Tibial artery (tissue), 4 donors: ENCODE measurements at regions not wholly inside any gene's neighbourhood (a gene's known extent, or its start where the extent isn't known, plus 50 kb on each side); places are given as distances from the start of the nearest gene placed in this dataset.

Experiments
- DNase-seq, 2 donors: peaks; one replicate each; pipeline ENCODE4 v3.0.0-alpha.2; 2019
- H3K27ac ChIP-seq, 2 donors: fragments of 200-600 bp; sonication (generic) in 1 of 2; 1 replicate in 1 of 2; 2 replicates in 1 of 2; pipeline ENCODE4 v1.5.1; 2018 to 2019; ENCODE audit warnings: mild to moderate bottlenecking in 1 of 2
- H3K27me3 ChIP-seq, 2 donors: fragments of 200-600 bp; sonication (generic) in 1 of 2; one replicate each; pipeline versions ENCODE4 v1.5.1 to v1.6.0; 2016 to 2019
- H3K36me3 ChIP-seq, 3 donors: fragments of 200-600 bp; sonication (generic) in 2 of 3; one replicate each; pipeline ENCODE4 v1.5.1; 2016 to 2019; ENCODE audit warnings: mild to moderate bottlenecking in 2 of 3
- H3K4me1 ChIP-seq, 4 donors: fragments of 200-600 bp; sonication (generic) in 2 of 4; 1 replicate in 3 of 4; 2 replicates in 1 of 4; pipeline ENCODE4 v1.5.1; 2016 to 2019
- H3K4me3 ChIP-seq, 2 donors: fragments of 200-600 bp; sonication (generic) in 1 of 2; 1 replicate in 1 of 2; 2 replicates in 1 of 2; pipeline ENCODE4 v1.5.1; 2018 to 2019; ENCODE audit warnings: mild to moderate bottlenecking in 2 of 2
- H3K9me3 ChIP-seq, 3 donors: fragments of 200-600 bp; sonication (generic) in 1 of 3; one replicate each; pipeline ENCODE4 v1.5.1; 2016 to 2019
- intact Hi-C: fragments of 100-400 bp; cut with DNase I; formaldehyde crosslinking; loops from one replicate; pipeline ENCODE4 v1.15.0; 2023; ENCODE audit warnings: low total_unique reads
- TF ChIP-seq, protein P1 (sequence below), 2 experiments: fragments of 200-600 bp in 1 of 2; fragments of 450-650 bp in 1 of 2; IDR thresholded peaks; one replicate each; pipeline ENCODE4 v1.5.1; 2017 to 2019; ENCODE audit warnings: antibody characterized with exemption in 2 of 2, mild to moderate bottlenecking in 1 of 2, moderate library complexity in 1 of 2

DNA sequence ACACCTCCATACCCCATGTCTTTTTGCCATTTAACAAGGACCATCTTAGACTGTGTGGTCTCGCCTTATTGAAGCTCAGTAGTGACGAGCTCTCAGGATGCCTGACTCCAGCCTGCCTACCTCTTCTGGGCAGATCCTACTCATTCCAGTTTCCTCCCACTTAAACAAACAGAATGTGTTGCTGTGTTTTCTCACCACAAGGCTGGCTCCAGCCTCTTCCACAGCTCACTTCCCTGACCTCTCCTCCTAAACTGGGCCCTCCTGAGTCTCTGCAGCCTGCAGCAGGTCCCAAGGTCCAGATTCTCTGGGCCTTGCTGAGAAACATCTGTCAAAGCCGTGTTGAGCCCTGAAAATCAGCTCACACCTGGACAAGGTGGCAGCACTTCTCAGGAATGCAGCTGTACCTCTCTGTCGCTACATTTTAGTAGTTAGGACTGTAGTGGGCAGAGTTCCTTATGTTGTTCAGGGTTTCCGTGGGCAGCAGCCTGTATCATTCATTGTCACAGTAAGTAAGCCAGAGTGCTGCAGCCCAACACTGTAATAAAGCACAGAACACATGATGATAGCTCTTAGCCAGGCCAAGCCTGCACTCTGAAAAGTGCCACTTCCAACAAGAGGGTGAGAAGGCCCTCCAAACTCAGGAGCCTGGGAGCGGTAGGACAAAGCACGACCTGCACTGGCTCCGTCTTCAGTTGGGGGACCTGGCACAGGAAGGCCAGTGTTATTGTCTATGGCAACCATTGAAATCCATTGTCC, 68.5 kb downstream of the NKX2-1 start:
- H3K27ac ChIP-seq: no peak overlapping the region

DNA sequence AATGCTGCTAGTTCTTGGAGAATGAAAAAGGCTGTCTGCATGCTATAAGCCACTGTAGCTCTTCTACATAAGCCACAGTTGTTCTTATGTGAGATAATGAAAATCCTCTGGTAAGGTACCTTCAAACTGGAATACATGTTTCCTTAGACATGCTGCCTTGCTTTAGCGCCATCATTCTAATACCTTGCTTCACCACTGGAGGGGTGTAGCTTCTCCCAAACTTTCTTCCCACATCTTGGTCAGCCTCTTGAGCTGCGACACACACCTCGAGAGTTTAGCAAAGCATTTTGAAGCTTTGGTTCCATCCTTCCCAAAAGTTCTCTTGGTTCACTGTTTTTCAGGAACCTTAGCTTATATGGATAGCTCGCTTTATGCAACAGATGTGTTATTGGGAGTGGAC, 69.5 kb downstream of the NKX2-1 start:
- Histone ChIP-seq H3K27ac (no peak overlapping the region), H3K27me3 (no peaks in the 10 kb centered on the region), H3K36me3 (no peaks in the 10 kb centered on the region), H3K4me1 (no peaks in the 10 kb centered on the region), H3K4me3 (no peak overlapping the region), H3K9me3 (no peaks in the 10 kb centered on the region)
- DNase-seq: no peak
- TF ChIP-seq, protein P1, sequence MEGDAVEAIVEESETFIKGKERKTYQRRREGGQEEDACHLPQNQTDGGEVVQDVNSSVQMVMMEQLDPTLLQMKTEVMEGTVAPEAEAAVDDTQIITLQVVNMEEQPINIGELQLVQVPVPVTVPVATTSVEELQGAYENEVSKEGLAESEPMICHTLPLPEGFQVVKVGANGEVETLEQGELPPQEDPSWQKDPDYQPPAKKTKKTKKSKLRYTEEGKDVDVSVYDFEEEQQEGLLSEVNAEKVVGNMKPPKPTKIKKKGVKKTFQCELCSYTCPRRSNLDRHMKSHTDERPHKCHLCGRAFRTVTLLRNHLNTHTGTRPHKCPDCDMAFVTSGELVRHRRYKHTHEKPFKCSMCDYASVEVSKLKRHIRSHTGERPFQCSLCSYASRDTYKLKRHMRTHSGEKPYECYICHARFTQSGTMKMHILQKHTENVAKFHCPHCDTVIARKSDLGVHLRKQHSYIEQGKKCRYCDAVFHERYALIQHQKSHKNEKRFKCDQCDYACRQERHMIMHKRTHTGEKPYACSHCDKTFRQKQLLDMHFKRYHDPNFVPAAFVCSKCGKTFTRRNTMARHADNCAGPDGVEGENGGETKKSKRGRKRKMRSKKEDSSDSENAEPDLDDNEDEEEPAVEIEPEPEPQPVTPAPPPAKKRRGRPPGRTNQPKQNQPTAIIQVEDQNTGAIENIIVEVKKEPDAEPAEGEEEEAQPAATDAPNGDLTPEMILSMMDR (IDR thresholded peaks at IDR 0.05): no peak
- intact Hi-C loops: no loop called here

More for the DNA sequence above, 68.5 kb downstream of the NKX2-1 start:
- TF ChIP-seq, protein P1 (IDR thresholded peaks at IDR 0.05): no peak
- no peaks in the 10 kb centered on the region for H3K4me1 ChIP-seq
- DNase-seq: no peak
- no peaks in the 10 kb centered on the region for H3K9me3 ChIP-seq
- H3K36me3 ChIP-seq: no peaks in the 10 kb centered on the region
- no peaks in the 10 kb centered on the region for H3K27me3 ChIP-seq
- no peak overlapping the region for H3K4me3 ChIP-seq
- intact Hi-C loops: no loop called here

DNA sequence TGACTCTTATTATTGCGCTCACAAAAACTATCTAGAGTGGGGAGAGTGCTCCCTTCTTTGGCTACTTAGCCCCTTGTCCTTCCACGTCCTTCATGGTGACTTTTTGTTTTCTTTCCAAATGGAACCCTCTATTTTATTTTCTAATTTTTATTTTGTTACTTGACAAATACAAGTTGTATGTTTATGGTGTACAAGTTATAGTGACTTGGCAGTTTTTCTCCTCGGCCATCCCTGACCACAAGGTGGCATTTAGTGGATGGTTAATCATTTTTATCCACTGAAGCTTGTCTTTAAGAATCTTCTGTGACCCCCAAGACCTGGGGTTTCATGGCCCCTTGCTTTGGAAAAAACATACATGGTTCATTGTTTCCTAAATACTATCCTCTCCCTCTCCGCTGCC, 70.1 kb downstream of the NKX2-1 start:
- intact Hi-C loops: no loop called here
- Histone ChIP-seq H3K36me3 (no peaks in the 10 kb centered on the region), H3K4me3 (no peak overlapping the region), H3K27me3 (no peaks in the 10 kb centered on the region), H3K4me1 (no peaks in the 10 kb centered on the region), H3K27ac (no peak overlapping the region), H3K9me3 (no peaks in the 10 kb centered on the region)
- DNase-seq: no peak
- TF ChIP-seq, protein P1 (IDR thresholded peaks at IDR 0.05): no peak

DNA sequence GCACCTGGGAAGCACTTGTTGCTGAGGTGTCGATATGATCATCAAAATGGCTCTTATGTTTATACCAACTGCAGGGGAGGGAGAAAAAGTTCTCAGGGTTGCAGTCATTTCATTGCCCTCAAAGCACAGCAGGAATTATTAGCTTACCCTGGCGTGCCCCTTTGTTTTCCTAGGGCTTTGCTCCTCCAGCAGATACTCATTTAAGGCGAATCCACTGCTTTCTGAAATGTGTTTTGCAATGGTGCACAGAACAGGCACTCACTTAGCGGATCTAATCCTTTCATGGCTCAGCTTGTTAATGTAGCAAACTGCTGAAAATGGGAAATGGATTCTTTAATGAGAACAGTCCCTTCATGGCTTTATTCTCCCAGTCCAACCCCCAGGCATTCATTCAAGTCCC, 76.7 kb downstream of the NKX2-1 start:
- Histone ChIP-seq H3K36me3 (no peaks in the 10 kb centered on the region), H3K4me3 (no peak overlapping the region), H3K4me1 (no peaks in the 10 kb centered on the region), H3K9me3 (no peaks in the 10 kb centered on the region), H3K27ac (no peak overlapping the region), H3K27me3 (peaks cover 0 to 18% of the 10 kb centered on the region in 2 donors)
- no peak for DNase-seq
- TF ChIP-seq, protein P1 (IDR thresholded peaks at IDR 0.05): no peak
- intact Hi-C loops: no loop called here

DNA sequence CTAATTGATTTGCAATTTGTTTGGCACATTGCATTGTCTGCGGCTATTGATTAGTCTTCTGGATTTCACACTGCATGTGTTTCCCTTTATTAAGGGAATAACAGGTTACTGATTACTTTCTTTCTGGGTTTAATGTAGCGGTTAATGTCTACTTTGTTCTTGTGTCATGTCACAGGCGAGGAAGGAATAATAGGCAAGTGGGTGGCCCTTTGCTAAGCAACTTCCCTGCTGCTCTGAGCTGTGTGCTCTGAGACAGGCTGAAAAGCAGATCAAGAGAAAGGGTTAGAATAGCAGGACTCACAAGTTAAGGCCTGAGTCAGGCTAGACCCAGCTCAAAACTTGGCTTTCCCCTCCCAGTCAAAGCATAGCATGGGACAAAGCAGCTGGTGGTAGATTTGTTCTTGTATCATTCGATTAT, 77.2 kb downstream of the NKX2-1 start:
- no peak for DNase-seq
- no peaks in the 10 kb centered on the region for H3K36me3 ChIP-seq
- H3K4me3 ChIP-seq: no peak overlapping the region
- TF ChIP-seq, protein P1 (IDR thresholded peaks at IDR 0.05): no peak
- H3K9me3 ChIP-seq: no peaks in the 10 kb centered on the region
- no peak overlapping the region for H3K27ac ChIP-seq
- intact Hi-C loops: no loop called here
- no peaks in the 10 kb centered on the region for H3K4me1 ChIP-seq
- H3K27me3 ChIP-seq: peaks cover 0 to 18% of the 10 kb centered on the region in 2 donors
